ENCODE measurements at regions not wholly inside any gene's neighbourhood (a gene's known extent, or its start where the extent isn't known, plus 50 kb on each side); places are given as distances from the start of the nearest gene placed in this dataset.

- no peak for DNase-seq (ENCODE audit: extremely low read depth, low read depth)
- TF ChIP-seq CTCF (IDR thresholded peaks at IDR 0.05; ENCODE audit: low read depth, low read length), result no peak
These were observed 144.6 kb downstream of the TPH2 start for GRCh38 chr12:72082986-72083820.

- DNase-seq (ENCODE audit: extremely low read depth, low read depth), result no peak
- no peak for TF ChIP-seq CTCF (IDR thresholded peaks at IDR 0.05; ENCODE audit: low read depth, low read length)
These were observed 145.4 kb downstream of the TPH2 start for GRCh38 chr12:72084061-72084460.

GRCh38 chr12:72084880-72085279, 146.2 kb downstream of the TPH2 start:
- no peak for TF ChIP-seq CTCF (IDR thresholded peaks at IDR 0.05; ENCODE audit: low read depth, low read length)
- no peak for DNase-seq (ENCODE audit: extremely low read depth, low read depth)

- no peak for DNase-seq (ENCODE audit: extremely low read depth, low read depth)
These were observed 151.0 kb downstream of the TPH2 start for GRCh38 chr12:72089678-72090077.

GRCh38 chr12:72093424-72093823, 154.8 kb downstream of the TPH2 start:
- no peak for DNase-seq (ENCODE audit: extremely low read depth, low read depth)
- TF ChIP-seq CTCF (IDR thresholded peaks at IDR 0.05; ENCODE audit: low read depth, low read length), result no peak

More at GRCh38 chr12:72089678-72090077, 151.0 kb downstream of the TPH2 start:
- TF ChIP-seq CTCF (IDR thresholded peaks at IDR 0.05; ENCODE audit: low read depth, low read length), result no peak

- DNase-seq (ENCODE audit: extremely low read depth, low read depth), result no peak
- TF ChIP-seq CTCF (IDR thresholded peaks at IDR 0.05; ENCODE audit: low read depth, low read length), result no peak
These were observed 155.3 kb downstream of the TPH2 start for GRCh38 chr12:72093930-72094329.

- no peak for TF ChIP-seq CTCF (IDR thresholded peaks at IDR 0.05; ENCODE audit: low read depth, low read length)
- no peak for DNase-seq (ENCODE audit: extremely low read depth, low read depth)
These were observed 155.8 kb downstream of the TPH2 start for GRCh38 chr12:72094490-72094889.

Measured in AG09319 (cell line).